ENCODE measurements at regions not wholly inside any gene's neighbourhood (a gene's known extent, or its start where the extent isn't known, plus 50 kb on each side); places are given as distances from the start of the nearest gene placed in this dataset.

DNA sequence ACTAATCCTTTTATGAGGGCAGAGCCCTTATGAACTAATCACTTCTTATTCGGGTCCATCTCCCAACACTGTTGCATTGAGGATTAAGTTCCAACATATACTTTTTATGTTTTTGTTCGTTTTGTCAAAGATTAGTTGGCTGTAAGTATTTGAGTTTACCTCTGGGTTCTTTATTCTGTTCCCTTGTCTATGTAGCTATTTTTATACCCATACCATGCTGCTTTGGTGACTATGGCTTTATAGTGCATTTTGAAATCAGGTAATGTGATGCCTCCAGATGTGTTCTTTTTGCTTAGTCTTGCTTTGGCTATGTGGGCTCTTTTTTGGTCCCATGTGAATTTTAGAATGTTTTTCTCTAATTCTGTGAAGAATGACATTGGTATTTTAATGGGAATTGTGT is 166.4 kb upstream of the KCNMB2 start:
- TF ChIP-seq, protein P1, sequence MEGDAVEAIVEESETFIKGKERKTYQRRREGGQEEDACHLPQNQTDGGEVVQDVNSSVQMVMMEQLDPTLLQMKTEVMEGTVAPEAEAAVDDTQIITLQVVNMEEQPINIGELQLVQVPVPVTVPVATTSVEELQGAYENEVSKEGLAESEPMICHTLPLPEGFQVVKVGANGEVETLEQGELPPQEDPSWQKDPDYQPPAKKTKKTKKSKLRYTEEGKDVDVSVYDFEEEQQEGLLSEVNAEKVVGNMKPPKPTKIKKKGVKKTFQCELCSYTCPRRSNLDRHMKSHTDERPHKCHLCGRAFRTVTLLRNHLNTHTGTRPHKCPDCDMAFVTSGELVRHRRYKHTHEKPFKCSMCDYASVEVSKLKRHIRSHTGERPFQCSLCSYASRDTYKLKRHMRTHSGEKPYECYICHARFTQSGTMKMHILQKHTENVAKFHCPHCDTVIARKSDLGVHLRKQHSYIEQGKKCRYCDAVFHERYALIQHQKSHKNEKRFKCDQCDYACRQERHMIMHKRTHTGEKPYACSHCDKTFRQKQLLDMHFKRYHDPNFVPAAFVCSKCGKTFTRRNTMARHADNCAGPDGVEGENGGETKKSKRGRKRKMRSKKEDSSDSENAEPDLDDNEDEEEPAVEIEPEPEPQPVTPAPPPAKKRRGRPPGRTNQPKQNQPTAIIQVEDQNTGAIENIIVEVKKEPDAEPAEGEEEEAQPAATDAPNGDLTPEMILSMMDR (IDR thresholded peaks at IDR 0.05; ENCODE audit: extremely low read depth, missing control alignments) = no peak
- DNase-seq (ENCODE audit: low spot score) = no peak

DNA sequence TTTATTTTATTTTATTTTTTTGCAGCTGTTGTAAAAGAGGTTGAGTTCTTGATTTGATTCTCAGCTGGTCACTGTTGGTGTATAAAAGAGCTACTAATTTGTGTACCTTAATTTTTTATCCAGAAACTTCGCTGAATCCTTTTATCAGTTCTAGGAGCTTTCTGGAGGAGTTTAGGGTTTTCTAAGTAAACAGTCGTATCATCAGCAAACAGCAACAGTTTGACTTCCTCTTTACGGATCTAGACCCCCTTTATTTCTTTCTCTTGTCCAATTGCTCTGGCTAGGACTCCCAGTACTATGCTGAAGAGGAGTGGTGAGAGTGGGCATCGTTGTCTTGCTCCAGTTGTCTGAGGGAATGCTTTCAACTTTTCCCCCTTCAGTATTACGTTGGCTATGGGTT is 165.8 kb upstream of the KCNMB2 start:
- no peak for DNase-seq (ENCODE audit: low spot score)
- TF ChIP-seq, protein P1 (IDR thresholded peaks at IDR 0.05; ENCODE audit: extremely low read depth, missing control alignments) = no peak

DNA sequence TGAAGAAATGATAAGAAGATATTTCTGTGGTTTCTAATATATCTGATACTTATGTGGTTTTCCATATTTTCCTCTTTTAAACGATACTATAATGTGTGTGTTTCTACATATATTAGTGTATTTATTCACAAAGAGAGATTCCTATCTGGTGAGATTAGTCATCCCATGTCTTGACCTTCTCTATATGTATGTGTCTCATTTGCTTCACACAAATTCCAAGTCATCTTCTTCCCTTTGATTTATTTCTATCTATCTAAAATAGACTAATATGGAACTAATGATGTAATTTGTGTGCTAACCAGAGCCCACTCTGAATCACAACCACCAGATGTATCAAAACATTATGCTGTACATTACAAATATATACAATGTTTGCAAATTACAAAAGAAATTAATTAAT is 154.7 kb upstream of the KCNMB2 start:
- TF ChIP-seq, protein P1 (IDR thresholded peaks at IDR 0.05; ENCODE audit: extremely low read depth, missing control alignments) = no peak
- no peak for DNase-seq (ENCODE audit: low spot score)

DNA sequence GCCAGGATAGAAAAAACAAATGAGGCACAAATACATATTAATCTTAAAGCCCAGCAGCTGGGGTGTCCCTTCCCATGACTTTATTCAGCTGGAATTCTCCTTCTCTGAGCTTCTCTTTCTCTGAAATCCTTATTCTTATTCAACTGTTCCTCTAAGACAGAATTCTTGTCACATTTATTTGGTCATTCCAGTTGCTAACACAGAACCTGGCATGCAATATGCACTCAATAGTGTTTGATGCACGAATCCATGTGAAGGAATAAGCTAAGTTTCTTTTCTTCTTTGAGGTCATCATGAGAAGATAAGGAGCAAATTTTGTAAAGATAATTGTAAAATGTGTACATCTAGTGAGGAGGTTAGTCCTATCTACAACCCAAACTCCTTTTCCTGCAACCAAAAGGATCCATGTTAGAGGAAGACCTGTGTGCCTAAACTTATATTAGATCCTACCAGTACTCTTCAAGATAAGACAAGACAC is 154.2 kb upstream of the KCNMB2 start:
- no peak for DNase-seq (ENCODE audit: low spot score)
- TF ChIP-seq, protein P1 (IDR thresholded peaks at IDR 0.05; ENCODE audit: extremely low read depth, missing control alignments) = no peak

DNA sequence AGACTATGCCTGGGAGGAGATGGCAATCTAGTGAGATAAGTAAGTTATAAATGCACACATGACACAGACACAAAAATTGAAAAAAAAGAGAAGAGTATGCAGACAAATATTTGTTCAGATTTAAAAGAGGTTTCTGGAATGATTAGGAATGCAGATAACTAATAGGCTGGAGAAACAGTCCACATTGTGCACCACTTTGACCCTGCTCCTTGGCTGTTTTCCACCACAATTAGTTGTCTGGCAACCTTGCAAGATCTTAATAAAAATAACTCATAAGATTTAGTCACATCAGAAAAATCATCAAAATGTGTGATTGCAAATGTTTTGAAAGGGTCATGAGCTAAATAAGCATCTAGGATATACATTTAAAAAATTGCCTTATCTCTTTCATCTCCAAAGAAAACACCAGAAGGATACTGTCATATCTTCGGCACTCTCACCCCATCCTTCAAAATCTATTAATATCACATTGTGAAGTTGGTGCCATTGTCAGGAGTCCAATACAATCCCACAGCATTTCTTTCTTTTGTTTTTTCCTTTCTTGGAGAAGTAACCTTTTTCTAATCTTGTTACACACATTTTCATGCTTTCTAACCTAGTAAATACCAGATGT is 153.7 kb upstream of the KCNMB2 start:
- TF ChIP-seq, protein P1 (IDR thresholded peaks at IDR 0.05; ENCODE audit: extremely low read depth, missing control alignments) = no peak

DNA sequence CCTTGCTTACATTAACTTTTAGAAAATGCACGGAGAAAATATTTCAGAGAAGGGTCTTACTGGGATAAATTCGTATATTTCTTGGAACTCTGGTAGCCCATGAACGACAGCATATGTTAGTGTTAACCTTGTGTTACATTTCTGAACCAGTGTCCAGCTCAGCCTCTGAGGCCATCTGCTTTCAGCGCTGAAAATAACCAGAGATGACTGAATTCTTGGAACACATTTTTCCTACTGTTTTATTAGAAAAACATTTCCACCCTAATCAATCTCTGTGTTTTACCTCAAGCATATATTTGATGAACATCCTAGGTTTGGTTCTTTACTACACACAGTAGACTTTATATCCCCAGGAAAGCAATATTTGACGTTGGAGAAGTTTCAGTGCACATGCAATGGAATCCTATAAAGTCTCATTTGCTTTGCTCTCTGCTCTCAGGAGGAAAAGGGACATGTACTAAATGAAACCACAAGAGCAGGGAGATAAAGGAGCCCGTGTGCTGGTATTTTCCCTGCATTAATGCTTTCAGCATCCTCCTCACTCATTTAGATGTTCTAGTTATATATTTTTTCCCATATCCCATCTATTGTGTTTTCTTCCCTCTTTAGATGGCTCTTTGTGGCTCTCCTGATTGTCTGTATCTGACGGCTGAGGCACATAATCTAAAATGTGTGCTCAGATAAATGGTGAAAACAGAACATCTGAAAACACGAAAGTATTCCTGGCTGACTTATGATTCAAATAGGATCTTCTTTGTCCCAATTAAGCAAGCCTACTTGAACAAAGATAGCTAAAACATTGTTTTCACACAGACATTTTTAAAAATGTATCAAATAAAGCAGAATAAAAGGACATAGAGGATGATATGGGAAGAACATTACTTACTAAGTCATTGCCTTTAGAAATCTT is 151.7 kb upstream of the KCNMB2 start:
- TF ChIP-seq, protein P1 (IDR thresholded peaks at IDR 0.05; ENCODE audit: extremely low read depth, missing control alignments) = no peak
- no peak for DNase-seq (ENCODE audit: low spot score)

More for the DNA sequence above, 153.7 kb upstream of the KCNMB2 start:
- DNase-seq (ENCODE audit: low spot score) = no peak
